GM23338 (cell line): ENCODE measurements at regions not wholly inside any gene's neighbourhood (a gene's known extent, or its start where the extent isn't known, plus 50 kb on each side); places are given as distances from the start of the nearest gene placed in this dataset.

Experiments used
- CREB1 ChIP-seq: fragments of 250-450 bp; sonication (Bioruptor Pico); IDR thresholded peaks from 2 replicates; pipeline ENCODE4 v1.5.0; 2020; ENCODE audit warnings: low read depth, mild to moderate bottlenecking, moderate library complexity
- EZH2 ChIP-seq: fragments of 200-600 bp; sonication (generic); IDR thresholded peaks from one replicate; pipeline ENCODE4 v1.8.0; 2017; ENCODE audit warnings: antibody characterized with exemption, mild to moderate bottlenecking, low read depth; ENCODE audit not compliant: unreplicated experiment
- EZH2phosphoT487 ChIP-seq: fragments of 200-600 bp; sonication (generic); IDR thresholded peaks from one replicate; pipeline ENCODE4 v1.8.1; 2018; ENCODE audit warnings: antibody characterized with exemption; ENCODE audit not compliant: unreplicated experiment
- JUNB ChIP-seq: IDR thresholded peaks from one replicate; pipeline ENCODE4 v1.6.1; 2016; ENCODE audit warnings: antibody characterized with exemption; ENCODE audit not compliant: unreplicated experiment
- NANOG ChIP-seq: IDR thresholded peaks from 2 replicates; pipeline ENCODE4 v1.6.1; 2016; ENCODE audit warnings: antibody characterized with exemption, borderline replicate concordance
- POLR2AphosphoS5 ChIP-seq: IDR thresholded peaks from 2 replicates; pipeline ENCODE4 v1.6.1; 2016; ENCODE audit warnings: antibody characterized with exemption, low read depth
- STAT1 ChIP-seq: IDR thresholded peaks from one replicate; pipeline ENCODE4 v1.6.1; 2016; ENCODE audit warnings: antibody characterized with exemption; ENCODE audit not compliant: unreplicated experiment
- ZNF114 ChIP-seq: fragments of 250-450 bp; sonication (Bioruptor Pico); IDR thresholded peaks from 2 replicates; pipeline ENCODE4 v1.5.0; 2020; ENCODE audit warnings: mild to moderate bottlenecking, moderate library complexity
- ZNF331 ChIP-seq: fragments of 250-450 bp; sonication (Bioruptor Pico); IDR thresholded peaks from 2 replicates; pipeline ENCODE4 v1.5.0; 2020; ENCODE audit warnings: low read depth, mild to moderate bottlenecking, moderate library complexity
- TF ChIP-seq, protein P1 (sequence below), 2 experiments: fragments of 200-600 bp in 1 of 2; sonication (generic) in 1 of 2; conservative IDR thresholded peaks; 2 replicates each; pipeline versions ENCODE4 v1.5.1 to v1.6.1; 2016 to 2017; ENCODE audit warnings: antibody characterized with exemption in 2 of 2, low read depth in 2 of 2, mild to moderate bottlenecking in 2 of 2, moderate library complexity in 1 of 2
- TF ChIP-seq, protein P2 (sequence below): IDR thresholded peaks from one replicate; pipeline ENCODE4 v1.6.1; 2018; ENCODE audit warnings: antibody characterized with exemption; ENCODE audit not compliant: unreplicated experiment

- TF ChIP-seq EZH2phosphoT487 = no peak
- TF ChIP-seq, protein P1, sequence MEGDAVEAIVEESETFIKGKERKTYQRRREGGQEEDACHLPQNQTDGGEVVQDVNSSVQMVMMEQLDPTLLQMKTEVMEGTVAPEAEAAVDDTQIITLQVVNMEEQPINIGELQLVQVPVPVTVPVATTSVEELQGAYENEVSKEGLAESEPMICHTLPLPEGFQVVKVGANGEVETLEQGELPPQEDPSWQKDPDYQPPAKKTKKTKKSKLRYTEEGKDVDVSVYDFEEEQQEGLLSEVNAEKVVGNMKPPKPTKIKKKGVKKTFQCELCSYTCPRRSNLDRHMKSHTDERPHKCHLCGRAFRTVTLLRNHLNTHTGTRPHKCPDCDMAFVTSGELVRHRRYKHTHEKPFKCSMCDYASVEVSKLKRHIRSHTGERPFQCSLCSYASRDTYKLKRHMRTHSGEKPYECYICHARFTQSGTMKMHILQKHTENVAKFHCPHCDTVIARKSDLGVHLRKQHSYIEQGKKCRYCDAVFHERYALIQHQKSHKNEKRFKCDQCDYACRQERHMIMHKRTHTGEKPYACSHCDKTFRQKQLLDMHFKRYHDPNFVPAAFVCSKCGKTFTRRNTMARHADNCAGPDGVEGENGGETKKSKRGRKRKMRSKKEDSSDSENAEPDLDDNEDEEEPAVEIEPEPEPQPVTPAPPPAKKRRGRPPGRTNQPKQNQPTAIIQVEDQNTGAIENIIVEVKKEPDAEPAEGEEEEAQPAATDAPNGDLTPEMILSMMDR (conservative IDR thresholded peaks at IDR 0.05; ENCODE audit: low read depth in 2 of 2) = no peak
- TF ChIP-seq CREB1 (CRISPR knock-in tag) = no peak
- no peak for TF ChIP-seq POLR2AphosphoS5
- no peak for TF ChIP-seq ZNF114 (CRISPR knock-in tag)
- no peak for TF ChIP-seq ZNF331
- TF ChIP-seq EZH2 = no peak
- TF ChIP-seq, protein P2, sequence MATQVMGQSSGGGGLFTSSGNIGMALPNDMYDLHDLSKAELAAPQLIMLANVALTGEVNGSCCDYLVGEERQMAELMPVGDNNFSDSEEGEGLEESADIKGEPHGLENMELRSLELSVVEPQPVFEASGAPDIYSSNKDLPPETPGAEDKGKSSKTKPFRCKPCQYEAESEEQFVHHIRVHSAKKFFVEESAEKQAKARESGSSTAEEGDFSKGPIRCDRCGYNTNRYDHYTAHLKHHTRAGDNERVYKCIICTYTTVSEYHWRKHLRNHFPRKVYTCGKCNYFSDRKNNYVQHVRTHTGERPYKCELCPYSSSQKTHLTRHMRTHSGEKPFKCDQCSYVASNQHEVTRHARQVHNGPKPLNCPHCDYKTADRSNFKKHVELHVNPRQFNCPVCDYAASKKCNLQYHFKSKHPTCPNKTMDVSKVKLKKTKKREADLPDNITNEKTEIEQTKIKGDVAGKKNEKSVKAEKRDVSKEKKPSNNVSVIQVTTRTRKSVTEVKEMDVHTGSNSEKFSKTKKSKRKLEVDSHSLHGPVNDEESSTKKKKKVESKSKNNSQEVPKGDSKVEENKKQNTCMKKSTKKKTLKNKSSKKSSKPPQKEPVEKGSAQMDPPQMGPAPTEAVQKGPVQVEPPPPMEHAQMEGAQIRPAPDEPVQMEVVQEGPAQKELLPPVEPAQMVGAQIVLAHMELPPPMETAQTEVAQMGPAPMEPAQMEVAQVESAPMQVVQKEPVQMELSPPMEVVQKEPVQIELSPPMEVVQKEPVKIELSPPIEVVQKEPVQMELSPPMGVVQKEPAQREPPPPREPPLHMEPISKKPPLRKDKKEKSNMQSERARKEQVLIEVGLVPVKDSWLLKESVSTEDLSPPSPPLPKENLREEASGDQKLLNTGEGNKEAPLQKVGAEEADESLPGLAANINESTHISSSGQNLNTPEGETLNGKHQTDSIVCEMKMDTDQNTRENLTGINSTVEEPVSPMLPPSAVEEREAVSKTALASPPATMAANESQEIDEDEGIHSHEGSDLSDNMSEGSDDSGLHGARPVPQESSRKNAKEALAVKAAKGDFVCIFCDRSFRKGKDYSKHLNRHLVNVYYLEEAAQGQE = no peak
- TF ChIP-seq JUNB = no peak
- TF ChIP-seq NANOG = no peak
- TF ChIP-seq STAT1 = no peak
These were observed 260.1 kb downstream of the PARN start for GRCh38 chr16:14369734-14370598.
